ENCODE measurements at regions not wholly inside any gene's neighbourhood (a gene's known extent, or its start where the extent isn't known, plus 50 kb on each side); places are given as distances from the start of the nearest gene placed in this dataset.

DNA sequence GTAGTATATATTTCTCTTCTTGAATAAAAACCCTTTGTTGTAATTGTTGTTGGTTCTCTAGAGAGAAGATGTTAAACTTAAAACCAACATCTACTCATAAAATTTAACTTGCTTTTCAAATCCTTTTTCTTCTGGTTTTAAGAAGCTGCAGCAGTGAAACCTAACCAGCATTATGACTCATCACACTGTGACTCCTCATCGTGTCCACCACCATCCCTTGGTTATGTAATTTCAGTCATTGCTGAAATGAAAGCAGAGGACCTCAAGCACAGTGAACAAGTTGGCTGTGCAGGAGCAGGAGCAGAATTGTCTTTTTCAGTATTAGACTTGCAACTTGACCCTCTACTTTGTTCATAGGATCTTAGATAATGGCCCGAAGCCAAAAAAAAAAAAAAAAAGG is 64.9 kb upstream of the HTR2A start:
- no peak overlapping the region for H3K23ac ChIP-seq (ENCODE audit: insufficient read length, low read depth, low read length)
- no peak overlapping the region for H3K4ac ChIP-seq (ENCODE audit: low read depth, low read length)
- no peak overlapping the region for H2BK12ac ChIP-seq (ENCODE audit: insufficient read length, low read depth, low read length)
- Mint-ChIP-seq H3K27ac (no peak overlapping the region), H3K27me3 (ENCODE audit: low read depth) (no peaks in the 10 kb centered on the region), H3K4me1 (no peaks in the 10 kb centered on the region), H3K36me3 (ENCODE audit: insufficient read depth in 1 of 3, low read depth in 3 of 3) (no peaks in the 10 kb centered on the region), H3K4me3 (no peak overlapping the region), H3K9me3 (no peaks in the 10 kb centered on the region)
- H3K9ac ChIP-seq (ENCODE audit: extremely low read depth, insufficient read length, low read length), result no peak overlapping the region
- H3T11ph ChIP-seq (ENCODE audit: low read length), result no peak overlapping the region
- no peaks in the 10 kb centered on the region for H3K27me3 ChIP-seq (ENCODE audit: insufficient read depth, low read length)
- no peak overlapping the region for H3K27ac ChIP-seq (ENCODE audit: insufficient read length, low read depth, low read length)
- no peak overlapping the region for H4K91ac ChIP-seq (ENCODE audit: insufficient read length, low read depth, low read length)
- no peak for DNase-seq
- no peak overlapping the region for H3K4me2 ChIP-seq (ENCODE audit: insufficient read depth, insufficient read length, low read length)
- H3K23me2 ChIP-seq (ENCODE audit: insufficient read length, low read depth, low read length, poor library complexity, severe bottlenecking), result no peaks in the 10 kb centered on the region
- no peaks in the 10 kb centered on the region for H3K79me2 ChIP-seq (ENCODE audit: insufficient read depth, low read length)
- H3K14ac ChIP-seq (ENCODE audit: insufficient read depth, low read length), result no peak overlapping the region
- no peak overlapping the region for H3K18ac ChIP-seq (ENCODE audit: insufficient read length, low read depth, low read length)
- H2AFZ ChIP-seq (ENCODE audit: low read length), result no peak overlapping the region
- H2BK20ac ChIP-seq (ENCODE audit: low read depth, low read length, poor library complexity, severe bottlenecking), result no peak overlapping the region
- H4K20me1 ChIP-seq (ENCODE audit: control insufficient read depth, insufficient read depth, insufficient read length), result no peaks in the 10 kb centered on the region
- no peak overlapping the region for H2BK5ac ChIP-seq (ENCODE audit: insufficient read length, low read length)
- H3K56ac ChIP-seq (ENCODE audit: insufficient read length, low read depth, low read length), result no peak overlapping the region
- no peak overlapping the region for H4K8ac ChIP-seq (replicated peaks; ENCODE audit: insufficient read length, low read depth, low read length)
- H4K5ac ChIP-seq (ENCODE audit: insufficient read length, low read depth, low read length), result no peak overlapping the region
- WGBS (ENCODE audit: extremely low coverage, insufficient read length, low lambda C conversion rate), result no CpG with 5 or more reads among the region's 2 CpGs
- H3K79me1 ChIP-seq (ENCODE audit: insufficient read depth, low read depth, low read length, poor library complexity, severe bottlenecking), result no peaks in the 10 kb centered on the region
- TF ChIP-seq, protein P1, sequence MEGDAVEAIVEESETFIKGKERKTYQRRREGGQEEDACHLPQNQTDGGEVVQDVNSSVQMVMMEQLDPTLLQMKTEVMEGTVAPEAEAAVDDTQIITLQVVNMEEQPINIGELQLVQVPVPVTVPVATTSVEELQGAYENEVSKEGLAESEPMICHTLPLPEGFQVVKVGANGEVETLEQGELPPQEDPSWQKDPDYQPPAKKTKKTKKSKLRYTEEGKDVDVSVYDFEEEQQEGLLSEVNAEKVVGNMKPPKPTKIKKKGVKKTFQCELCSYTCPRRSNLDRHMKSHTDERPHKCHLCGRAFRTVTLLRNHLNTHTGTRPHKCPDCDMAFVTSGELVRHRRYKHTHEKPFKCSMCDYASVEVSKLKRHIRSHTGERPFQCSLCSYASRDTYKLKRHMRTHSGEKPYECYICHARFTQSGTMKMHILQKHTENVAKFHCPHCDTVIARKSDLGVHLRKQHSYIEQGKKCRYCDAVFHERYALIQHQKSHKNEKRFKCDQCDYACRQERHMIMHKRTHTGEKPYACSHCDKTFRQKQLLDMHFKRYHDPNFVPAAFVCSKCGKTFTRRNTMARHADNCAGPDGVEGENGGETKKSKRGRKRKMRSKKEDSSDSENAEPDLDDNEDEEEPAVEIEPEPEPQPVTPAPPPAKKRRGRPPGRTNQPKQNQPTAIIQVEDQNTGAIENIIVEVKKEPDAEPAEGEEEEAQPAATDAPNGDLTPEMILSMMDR (conservative IDR thresholded peaks at IDR 0.05), result no peak
- no peak overlapping the region for H2BK120ac ChIP-seq (ENCODE audit: low read depth, low read length, poor library complexity, severe bottlenecking)
- H3K4me1 ChIP-seq (ENCODE audit: insufficient read depth, low read length), result no peaks in the 10 kb centered on the region
- H2AK5ac ChIP-seq (ENCODE audit: insufficient read length, low read length), result no peak overlapping the region
- no peak overlapping the region for H2BK15ac ChIP-seq (ENCODE audit: low read depth, low read length)
- no peaks in the 10 kb centered on the region for H3K9me3 ChIP-seq (ENCODE audit: control insufficient read depth, low read depth, low read length)

Data from H9 (cell line).